Heart left ventricle (tissue), 16 donors: ENCODE measurements at regions not wholly inside any gene's neighbourhood (a gene's known extent, or its start where the extent isn't known, plus 50 kb on each side); places are given as distances from the start of the nearest gene placed in this dataset.
"Not testable (repeated sequence)": the region's sequence is repeated elsewhere in the genome, so short reads cannot be mapped to it uniquely, and the experiment has no call there.

ENCODE experiments used
- ATAC-seq, 4 donors: fragments of 200-7000 bp; cut with Tn5 transposase; one replicate each; pipeline ENCODE4 v1.9.1; 2020 to 2022; ENCODE audit warnings: moderate library complexity in 4 of 4, mild to moderate bottlenecking in 3 of 4, moderate number of reproducible peaks in 1 of 4
- DNase-seq, 5 donors: peaks; one replicate each; pipeline ENCODE4 v3.0.0-alpha.2; 2020
- H3K27ac ChIP-seq, 12 donors: fragments of 200-600 bp; sonication (generic) in 4 of 12; one replicate each; pipeline versions ENCODE4 v1.5.0 to v1.8.0; 2016 to 2022; ENCODE audit warnings: mild to moderate bottlenecking in 2 of 12
- H3K27me3 ChIP-seq, 9 donors: fragments of 200-600 bp; sonication (generic) in 2 of 9; one replicate each; pipeline versions ENCODE4 v1.5.1 to v1.8.0; 2016 to 2022; ENCODE audit warnings: mild to moderate bottlenecking in 3 of 9
- H3K36me3 ChIP-seq, 9 donors: fragments of 200-600 bp; sonication (generic) in 2 of 9; one replicate each; pipeline versions ENCODE4 v1.5.0 to v1.8.0; 2018 to 2022; ENCODE audit warnings: mild to moderate bottlenecking in 2 of 9
- H3K4me1 ChIP-seq, 12 donors: fragments of 200-600 bp; sonication (generic) in 4 of 12; one replicate each; pipeline versions ENCODE4 v1.5.0 to v1.8.0; 2016 to 2022; ENCODE audit warnings: mild to moderate bottlenecking in 3 of 12
- H3K4me3 ChIP-seq, 12 donors: fragments of 200-600 bp; sonication (generic) in 4 of 12; one replicate each; pipeline versions ENCODE4 v1.5.0 to v1.8.0; 2017 to 2022; ENCODE audit warnings: mild to moderate bottlenecking in 9 of 12, moderate library complexity in 4 of 12
- H3K9me3 ChIP-seq, 12 donors: fragments of 200-600 bp; sonication (generic) in 4 of 12; one replicate each; pipeline versions ENCODE4 v1.5.0 to v1.8.0; 2016 to 2022; ENCODE audit warnings: mild to moderate bottlenecking in 1 of 12
- CTCF ChIP-seq, 12 donors: fragments of 200-600 bp; sonication (generic) in 4 of 12; IDR thresholded peaks; one replicate each; pipeline versions ENCODE4 v1.5.0 to v1.8.0; 2018 to 2022; ENCODE audit warnings: antibody characterized with exemption in 12 of 12, mild to moderate bottlenecking in 5 of 12
- POLR2A ChIP-seq, 2 donors: fragments of 450-650 bp; IDR thresholded peaks; one replicate each; pipeline ENCODE4 v1.6.1; 2017; ENCODE audit warnings: antibody characterized with exemption in 2 of 2, mild to moderate bottlenecking in 2 of 2, moderate library complexity in 2 of 2
- WGBS, 4 donors: extraction: QIAGEN DNeasy Blood & Tissue Kit in 2 of 4; methylation state at CpG; one replicate each; pipeline versions ENCODE4 v1.1.5 to v1.1.7; 2013 to 2018; 5-methylcytosine and 5-hydroxymethylcytosine counted together
- intact Hi-C, 10 donors: fragments of 100-400 bp; cut with DNase I; formaldehyde crosslinking; loops; one replicate each; pipeline versions ENCODE4 v1.11.1 to v1.14.2; 2022
- donor health status: ischemic (EF 13 %, LVEDD 7.1; RV severe dilation, severe dysfunction).
- donor health status: healthy with polysubstance abuse.
- donor health status: DM: no; HTN: yes; CAD: no.
- donor health status: DM: no; HTN: no; CAD: no.
- donor health status: ischemic (EF 25% LVEDD 6.9; RV normal size, moderate dysfunction).
- donor health status: ischemic (EF 25% LVEDD 5.7; RV mildly dilated, moderate dysfunction).
- donor health status: healthy.
- donor health status: DM: yes; HTN: yes; CAD: no.
- donor health status: ischemic (EF 35%, LVEDD 5.7; RV mildly dilated, moderate dysfunction).
- donor health status: nonischemic (EF 11% LVEDD 7.7; RV severe dilation, severe dysfunction).
- donor health status: DM: yes; HTN: yes; CAD: no.
- donor health status: PGD.
- donor health status: ischemic (EF 29% LVEDD 5.4; RV normal size, mild dysfunction).
- donor health status: nonischemic (EF 23%, LVEDD 6.1; RV moderate dilation, normal function).

DNA sequence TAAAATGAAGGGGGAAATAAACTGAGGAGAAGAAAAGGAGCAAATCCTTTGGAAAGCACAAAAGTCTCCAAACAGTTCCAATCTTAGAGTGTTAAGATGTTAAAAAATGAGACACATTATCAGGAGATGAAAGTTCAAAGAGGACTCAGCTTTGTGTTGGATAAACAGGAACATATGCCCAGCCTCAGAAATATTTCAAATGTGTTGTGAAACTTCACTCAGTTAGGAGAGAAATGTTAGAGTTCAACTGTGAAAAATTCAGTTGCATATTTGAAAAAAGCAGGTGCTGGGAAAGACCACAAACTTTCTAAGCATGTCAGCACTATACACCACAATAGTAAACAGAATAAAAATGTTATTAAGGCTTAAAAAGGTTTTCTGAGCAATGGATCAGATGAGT, 136.8 kb upstream of the PRKD1 start:
- Histone ChIP-seq H3K4me3 (no peak overlapping the region), H3K4me1 (no peaks in the 10 kb centered on the region), H3K36me3 (no peaks in the 10 kb centered on the region), H3K27ac (no peak overlapping the region), H3K9me3 (no peaks in the 10 kb centered on the region), H3K27me3 (no peaks in the 10 kb centered on the region)
- ATAC-seq: no peak
- intact Hi-C loops: no loop called here
- DNase-seq: no peak
- no peak for TF ChIP-seq POLR2A (IDR thresholded peaks at IDR 0.05)
- TF ChIP-seq CTCF (IDR thresholded peaks at IDR 0.05): no peak

DNA sequence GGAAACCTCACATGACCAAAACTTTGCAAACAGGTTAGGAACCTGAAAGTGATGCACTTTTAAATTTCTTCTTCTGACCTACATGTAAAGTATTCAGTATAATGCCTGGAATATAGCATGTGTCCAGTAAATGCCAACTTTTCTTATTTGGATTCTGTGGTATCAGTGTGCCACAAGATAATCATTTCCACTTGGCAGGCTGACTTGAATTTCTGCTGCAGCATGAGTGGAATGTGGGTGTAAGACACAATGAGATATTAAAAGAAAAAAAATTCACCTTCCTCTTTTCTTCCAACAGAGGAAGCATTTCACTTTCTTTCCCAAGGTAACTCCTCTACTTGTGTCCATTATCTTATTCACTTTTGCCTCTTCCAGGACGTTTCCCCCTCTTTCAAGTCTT, 141.9 kb upstream of the PRKD1 start:
- WGBS, 4 donors: 22 to 36% (median 32%) methylated on average over 1 of the region's 1 CpG
- no peak for DNase-seq
- TF ChIP-seq POLR2A (IDR thresholded peaks at IDR 0.05): no peak
- TF ChIP-seq CTCF (IDR thresholded peaks at IDR 0.05): no peak
- no peak overlapping the region for H3K4me3 ChIP-seq
- H3K9me3 ChIP-seq: peaks cover 0 to 13% (median 0%) of the 10 kb centered on the region in 12 donors
- no peak overlapping the region for H3K27ac ChIP-seq
- no peaks in the 10 kb centered on the region for H3K4me1 ChIP-seq
- intact Hi-C loops: no loop called here
- ATAC-seq: no peak
- H3K27me3 ChIP-seq: no peaks in the 10 kb centered on the region
- no peaks in the 10 kb centered on the region for H3K36me3 ChIP-seq

DNA sequence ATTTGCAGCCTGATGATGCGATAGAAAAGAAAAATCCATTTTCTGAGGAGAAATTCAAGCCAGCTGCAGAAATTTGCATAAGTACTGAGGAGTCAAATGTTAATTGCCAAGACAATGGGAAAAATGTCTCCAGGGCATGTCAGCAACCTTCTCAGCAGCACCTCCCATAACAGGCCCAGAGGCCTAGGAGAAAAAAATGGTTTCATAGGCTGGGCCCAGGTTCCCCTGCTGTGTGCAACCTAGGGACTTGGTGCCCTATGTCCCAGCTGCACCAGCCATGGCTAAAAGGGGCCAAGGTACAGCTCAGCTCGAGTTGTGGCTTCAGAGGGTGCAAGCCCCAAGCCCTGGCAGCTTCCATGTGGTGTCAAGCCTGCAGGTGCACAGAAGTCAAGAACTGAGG, 144.8 kb upstream of the PRKD1 start:
- DNase-seq, H3K4me1 ChIP-seq, intact Hi-C loops, H3K27me3 ChIP-seq, H3K27ac ChIP-seq, ATAC-seq, H3K4me3 ChIP-seq, H3K36me3 ChIP-seq: not testable (repeated sequence)
- H3K9me3 ChIP-seq: peaks cover 0 to 13% (median 0%) of the 10 kb centered on the region in 12 donors
- WGBS, 4 donors: 22 to 56% (median 46%) methylated on average over 2 of the region's 2 CpGs

GRCh38 chr14:30077946-30078345, 150.3 kb upstream of the PRKD1 start:
- intact Hi-C loops: no loop called here
- peaks cover 0 to 5% (median 0%) of the 10 kb centered on the region in 12 donors for H3K9me3 ChIP-seq
- no peak for ATAC-seq

More at GRCh38 chr14:30077946-30078345, 150.3 kb upstream of the PRKD1 start:
- no peak overlapping the region for H3K4me3 ChIP-seq
- no peaks in the 10 kb centered on the region for H3K4me1 ChIP-seq
- no peaks in the 10 kb centered on the region for H3K27me3 ChIP-seq
- no peak for TF ChIP-seq POLR2A (IDR thresholded peaks at IDR 0.05)
- no peak for TF ChIP-seq CTCF (IDR thresholded peaks at IDR 0.05)
- DNase-seq: no peak
- no peak overlapping the region for H3K27ac ChIP-seq
- 44 to 74% (median 70%) methylated on average over 2 of the region's 2 CpGs for WGBS, 4 donors
- H3K36me3 ChIP-seq: no peaks in the 10 kb centered on the region
